ENCODE measurements at regions not wholly inside any gene's neighbourhood (a gene's known extent, or its start where the extent isn't known, plus 50 kb on each side); places are given as distances from the start of the nearest gene placed in this dataset.

DNA sequence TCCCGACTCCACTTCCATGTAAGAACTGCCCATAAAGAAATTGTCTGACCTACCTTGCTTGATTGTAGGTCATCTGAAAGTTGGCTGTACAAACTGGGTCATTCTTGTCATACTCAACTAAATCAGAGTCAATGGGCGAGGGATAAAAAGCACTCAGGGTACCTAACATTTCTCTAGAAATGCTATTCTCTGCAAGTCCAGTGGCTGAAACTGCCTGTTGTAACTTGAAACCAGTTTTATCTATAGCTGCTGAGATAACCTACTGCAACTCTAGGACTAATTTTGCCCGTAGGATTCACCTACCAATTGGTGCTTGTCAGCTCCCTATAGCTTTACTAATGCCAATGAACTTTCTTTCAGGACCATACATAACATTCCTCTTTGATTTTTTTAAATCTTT lies 100.1 kb upstream of the GRIN2A start:
- TF ChIP-seq EZH2 (IDR thresholded peaks at IDR 0.05; ENCODE audit: borderline replicate concordance, low read depth, low read length, severe bottlenecking) (no peak), FOS (IDR thresholded peaks at IDR 0.05; ENCODE audit: borderline replicate concordance, insufficient read depth, low read length) (no peak), POLR2A (IDR thresholded peaks at IDR 0.05; ENCODE audit: low read depth, low read length) (no peak), POLR2AphosphoS5 (IDR thresholded peaks at IDR 0.05; ENCODE audit: insufficient read depth, low read depth, low read length) (no peak), MYC (IDR thresholded peaks at IDR 0.05; ENCODE audit: low read depth, low read length) (no peak)
- TF ChIP-seq, protein P1, sequence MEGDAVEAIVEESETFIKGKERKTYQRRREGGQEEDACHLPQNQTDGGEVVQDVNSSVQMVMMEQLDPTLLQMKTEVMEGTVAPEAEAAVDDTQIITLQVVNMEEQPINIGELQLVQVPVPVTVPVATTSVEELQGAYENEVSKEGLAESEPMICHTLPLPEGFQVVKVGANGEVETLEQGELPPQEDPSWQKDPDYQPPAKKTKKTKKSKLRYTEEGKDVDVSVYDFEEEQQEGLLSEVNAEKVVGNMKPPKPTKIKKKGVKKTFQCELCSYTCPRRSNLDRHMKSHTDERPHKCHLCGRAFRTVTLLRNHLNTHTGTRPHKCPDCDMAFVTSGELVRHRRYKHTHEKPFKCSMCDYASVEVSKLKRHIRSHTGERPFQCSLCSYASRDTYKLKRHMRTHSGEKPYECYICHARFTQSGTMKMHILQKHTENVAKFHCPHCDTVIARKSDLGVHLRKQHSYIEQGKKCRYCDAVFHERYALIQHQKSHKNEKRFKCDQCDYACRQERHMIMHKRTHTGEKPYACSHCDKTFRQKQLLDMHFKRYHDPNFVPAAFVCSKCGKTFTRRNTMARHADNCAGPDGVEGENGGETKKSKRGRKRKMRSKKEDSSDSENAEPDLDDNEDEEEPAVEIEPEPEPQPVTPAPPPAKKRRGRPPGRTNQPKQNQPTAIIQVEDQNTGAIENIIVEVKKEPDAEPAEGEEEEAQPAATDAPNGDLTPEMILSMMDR (IDR thresholded peaks at IDR 0.05; ENCODE audit: extremely low read depth in 1 of 2, insufficient read depth in 1 of 2, low read depth in 1 of 2, low read length in 2 of 2) = no peak
